GM18505 (cell line): ENCODE measurements at regions not wholly inside any gene's neighbourhood (a gene's known extent, or its start where the extent isn't known, plus 50 kb on each side); places are given as distances from the start of the nearest gene placed in this dataset.

Experiments
- ATAC-seq: cut with Tn5 transposase; IDR thresholded peaks from one replicate; pipeline ENCODE4 v1.9.1; 2021; ENCODE audit not compliant: unreplicated experiment
- POLR2A ChIP-seq: IDR thresholded peaks from 4 replicates; pipeline ENCODE4 v1.6.1; 2011; ENCODE audit warnings: borderline replicate concordance; ENCODE audit not compliant: insufficient read depth, insufficient read length; ENCODE audit errors: extremely low read depth

- no peak for ATAC-seq
- no peak for TF ChIP-seq POLR2A
Measured at GRCh38 chr22:49656291-49656851, 171.3 kb downstream of the BRD1 start.

- no peak for ATAC-seq
- TF ChIP-seq POLR2A = no peak
Measured at GRCh38 chr22:49655168-49655812, 172.4 kb downstream of the BRD1 start.

DNA sequence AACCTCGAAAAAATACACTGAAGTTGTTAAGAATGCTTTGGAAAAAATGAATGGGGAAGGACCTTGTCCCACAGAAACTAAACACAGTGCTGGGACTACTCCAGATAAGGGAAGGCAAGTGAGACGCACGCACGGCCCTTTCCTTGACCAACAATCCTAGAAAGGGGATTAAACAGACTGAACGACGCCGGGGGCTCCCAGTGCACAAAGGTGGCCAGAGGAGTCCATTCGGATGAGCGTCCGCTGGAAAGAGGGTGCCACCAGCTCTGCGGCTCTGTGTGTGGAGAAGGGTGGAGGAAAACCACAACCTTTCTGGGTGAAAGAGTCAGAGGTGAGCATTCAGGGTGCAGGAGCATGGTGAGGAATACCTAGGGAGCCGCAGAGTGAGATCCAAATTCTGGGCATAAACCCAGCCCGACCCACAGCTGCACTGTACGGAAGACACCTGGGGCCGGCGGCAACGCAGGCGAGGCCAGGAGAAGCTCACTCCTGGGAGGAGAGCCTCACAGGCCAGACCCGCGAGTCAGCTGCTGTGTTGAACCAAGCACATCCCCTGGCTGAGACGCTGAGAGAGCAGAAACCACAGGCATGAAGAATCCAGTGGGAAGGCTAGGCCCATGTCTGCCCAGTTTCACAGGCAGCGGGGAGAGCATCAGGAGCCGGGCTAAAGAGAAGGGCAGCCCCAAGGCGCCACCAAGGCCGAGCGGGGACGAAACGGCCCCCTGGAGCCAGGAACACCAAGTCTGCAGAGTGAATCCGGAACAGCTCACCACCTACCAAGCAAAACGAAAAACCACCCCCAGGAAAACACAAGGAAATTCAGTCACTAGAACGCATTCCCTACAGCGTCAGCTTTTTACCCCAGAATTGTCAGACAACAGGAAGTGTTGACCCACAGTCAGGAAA is 177.1 kb downstream of the BRD1 start:
- TF ChIP-seq POLR2A = no peak
- ATAC-seq = no peak

GRCh38 chr22:49649166-49650068 is 178.3 kb downstream of the BRD1 start:
- TF ChIP-seq POLR2A = no peak
- ATAC-seq = no peak

DNA sequence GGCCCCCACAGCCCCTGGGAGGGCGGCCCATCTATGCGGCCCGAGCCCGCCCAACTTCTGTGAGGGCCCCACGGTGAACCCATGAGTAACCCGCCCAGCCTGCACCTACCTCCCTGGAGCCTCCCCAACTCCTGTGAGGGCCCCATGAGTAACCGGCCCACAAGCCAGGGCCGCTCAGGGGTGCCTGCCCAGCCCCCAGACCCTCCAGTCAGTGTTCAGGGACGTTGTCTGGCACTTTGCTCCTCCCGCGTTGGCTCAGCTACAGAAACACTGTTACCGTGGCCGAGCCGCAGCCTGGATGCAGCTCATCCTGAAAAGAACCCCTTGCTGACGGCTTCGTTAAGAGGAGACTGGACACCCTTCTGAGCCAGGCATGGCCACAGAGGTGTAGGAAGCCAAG is 179.6 kb downstream of the BRD1 start:
- no peak for TF ChIP-seq POLR2A
- ATAC-seq = no peak

DNA sequence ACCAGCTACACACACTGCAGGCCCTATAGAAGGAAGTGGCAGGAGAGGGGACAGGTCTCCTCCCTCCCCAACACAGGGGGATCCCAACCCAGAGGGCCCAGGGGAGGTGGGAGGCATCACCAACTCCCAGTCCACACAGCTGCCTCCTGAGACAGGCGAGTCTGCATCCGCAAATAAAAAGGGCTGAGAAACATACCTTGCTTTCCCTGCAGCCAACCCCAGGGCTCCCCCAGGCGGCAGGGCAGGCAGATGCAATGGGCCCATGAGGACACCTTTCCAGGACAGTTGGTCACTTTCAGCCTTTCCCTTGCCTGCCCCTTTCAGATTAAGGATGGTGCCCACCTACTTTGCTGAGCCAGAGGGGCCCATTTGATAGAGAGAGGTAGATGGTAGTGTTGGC is 180.0 kb downstream of the BRD1 start:
- ATAC-seq = no peak
- no peak for TF ChIP-seq POLR2A

DNA sequence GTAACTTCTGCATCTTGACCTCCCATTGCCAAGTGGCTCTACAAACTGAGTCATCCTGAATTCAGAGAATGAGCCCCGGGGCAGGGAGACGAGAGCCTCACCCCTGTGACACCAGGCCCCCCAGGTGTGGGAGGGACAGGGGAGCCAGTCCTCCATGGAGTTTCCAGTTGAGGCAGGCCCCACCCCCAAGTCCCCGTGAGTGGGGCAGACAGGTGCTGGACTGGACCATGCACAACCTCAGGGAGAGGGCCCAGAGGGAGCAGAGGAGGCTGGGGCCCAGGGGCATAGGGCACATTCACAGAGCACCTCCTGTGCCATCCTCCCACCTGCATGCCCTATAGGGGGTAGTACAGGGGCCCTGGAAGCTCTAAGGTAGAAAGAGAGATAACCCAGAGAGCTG is 180.8 kb downstream of the BRD1 start:
- no peak for ATAC-seq
- TF ChIP-seq POLR2A = no peak

DNA sequence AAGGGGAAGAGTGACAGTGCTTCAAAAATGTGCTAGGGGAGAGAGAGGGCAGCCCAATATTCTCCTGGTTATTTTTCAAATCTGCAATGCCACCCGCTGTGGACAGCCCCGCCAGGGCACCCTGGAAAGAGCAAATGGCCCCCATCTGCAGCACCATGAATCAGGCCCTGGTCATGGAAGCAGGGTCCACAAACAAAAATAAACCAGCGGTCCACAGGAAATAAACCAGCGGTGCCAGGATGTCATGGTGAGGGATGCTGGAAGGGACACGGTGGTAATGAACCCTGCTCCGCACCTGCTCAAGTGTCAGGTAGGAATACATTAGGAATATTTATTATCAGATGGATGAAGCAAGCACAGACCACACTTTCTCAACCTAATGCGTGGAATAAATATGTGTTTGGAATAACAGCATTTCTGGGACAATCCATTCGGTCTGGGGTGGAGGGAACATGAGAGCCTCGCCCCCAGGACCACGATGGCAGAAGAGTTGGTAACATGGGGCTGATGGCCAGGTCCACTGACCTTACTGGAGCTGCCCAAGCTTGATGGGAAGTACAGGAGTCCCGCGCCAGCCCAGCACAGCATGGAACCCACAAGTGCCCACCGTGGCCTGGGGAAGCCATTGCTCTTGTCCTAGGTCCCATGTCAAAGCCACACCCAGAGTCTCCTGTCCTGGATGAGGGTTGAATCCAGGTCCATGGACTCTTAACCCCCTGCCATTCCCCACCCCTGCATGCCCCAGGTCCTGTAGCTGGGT is 181.7 kb downstream of the BRD1 start:
- no peak for ATAC-seq
- no peak for TF ChIP-seq POLR2A

DNA sequence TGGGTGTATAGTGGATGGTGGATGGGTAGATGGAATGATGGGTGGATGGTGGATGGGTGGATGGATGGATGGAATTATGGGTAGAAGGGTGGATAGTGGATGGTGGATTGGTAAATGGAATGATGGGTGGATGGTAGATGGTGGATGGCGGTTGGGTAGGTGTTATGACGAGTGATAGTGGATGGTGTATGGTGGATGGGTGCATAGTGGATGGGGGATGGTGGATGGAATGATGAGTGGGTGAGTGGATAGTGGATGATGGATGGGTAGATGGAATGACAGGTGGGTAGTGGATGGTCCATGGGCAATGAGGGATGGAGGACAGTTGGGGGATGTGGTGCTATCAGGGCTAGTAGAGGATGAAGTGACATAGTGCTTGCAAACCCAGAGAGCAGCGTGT is 182.4 kb downstream of the BRD1 start:
- no peak for TF ChIP-seq POLR2A

DNA sequence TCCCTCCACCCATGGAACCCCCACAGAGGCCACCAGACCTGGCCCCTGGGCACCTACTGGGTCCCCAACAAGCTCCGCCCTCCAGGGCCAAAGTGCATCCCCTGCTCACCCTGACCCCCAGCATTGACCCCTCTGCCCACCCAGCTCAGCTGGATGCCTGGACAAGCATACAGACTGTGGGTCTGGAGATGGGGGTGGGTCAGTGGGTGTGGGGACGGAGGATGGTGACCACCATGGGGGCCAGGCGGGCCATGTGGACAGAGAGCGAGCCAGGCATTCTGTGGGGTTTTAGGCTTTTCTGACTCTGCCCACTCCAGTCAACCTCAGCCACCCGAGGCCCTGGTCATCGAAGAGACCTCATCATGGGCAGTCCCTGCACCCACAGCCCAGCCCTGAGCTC is 183.7 kb downstream of the BRD1 start:
- ATAC-seq = no peak
- TF ChIP-seq POLR2A = no peak

More for the DNA sequence above, 182.4 kb downstream of the BRD1 start:
- no peak for ATAC-seq

DNA sequence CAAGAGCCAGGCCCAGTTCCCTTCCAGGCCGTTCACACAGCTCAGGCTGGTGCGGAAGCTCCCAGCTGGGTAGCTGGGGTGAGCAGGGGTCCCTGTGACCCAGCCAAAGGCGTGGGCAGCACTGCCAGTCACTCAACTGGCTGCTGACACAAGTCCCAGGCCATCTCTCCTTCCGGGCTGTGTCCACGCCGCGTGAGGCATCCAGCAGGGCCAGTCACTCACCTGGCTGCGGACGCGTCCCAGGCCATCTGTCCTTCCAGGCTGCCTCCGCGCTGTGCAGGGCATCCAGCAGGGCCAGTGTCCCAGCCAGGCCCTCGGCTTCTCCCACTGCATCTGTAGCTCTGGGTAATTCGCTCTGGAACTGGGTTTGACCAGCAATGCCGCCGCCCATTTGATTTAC is 184.2 kb downstream of the BRD1 start:
- ATAC-seq = no peak

GRCh38 chr22:49642741-49643140 is 184.9 kb downstream of the BRD1 start:
- no peak for ATAC-seq
- no peak for TF ChIP-seq POLR2A

More for the DNA sequence above, 184.2 kb downstream of the BRD1 start:
- TF ChIP-seq POLR2A = no peak
